ENCODE measurements at regions not wholly inside any gene's neighbourhood (a gene's known extent, or its start where the extent isn't known, plus 50 kb on each side); places are given as distances from the start of the nearest gene placed in this dataset.

DNA sequence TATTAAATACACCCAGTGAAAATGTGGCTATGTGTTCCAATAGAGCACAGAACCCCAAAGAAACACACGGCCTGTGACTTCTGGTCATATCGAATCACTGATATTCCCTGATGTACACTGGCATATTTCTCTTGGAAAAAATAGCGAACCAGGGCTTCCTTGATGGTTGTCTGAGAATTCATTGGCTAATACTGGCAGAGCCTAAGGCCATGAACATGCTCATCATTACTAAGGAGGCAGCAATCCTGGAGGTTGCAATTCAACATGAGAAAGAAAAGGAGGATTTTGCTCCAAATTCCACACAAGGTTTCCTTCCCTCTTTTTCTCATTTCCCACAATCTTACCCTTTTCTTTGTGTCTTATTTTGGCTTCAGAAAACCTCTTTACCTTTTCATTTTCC, 212.9 kb upstream of the HMGA2 start:
- Histone ChIP-seq H3K4me3 (ENCODE audit: low read length in 2 of 2) (no peak overlapping the region), H3K9me3 (ENCODE audit: control insufficient read depth in 2 of 2, insufficient read depth in 1 of 2, low read length in 1 of 2) (no peaks in the 10 kb centered on the region), H3K27me3 (ENCODE audit: control insufficient read depth in 2 of 2, insufficient read depth in 1 of 2, low read length in 1 of 2) (no peaks in the 10 kb centered on the region), H3K27ac (ENCODE audit: low read depth in 1 of 2, low read length in 1 of 2) (no peak overlapping the region), H3K4me1 (ENCODE audit: control insufficient read depth in 2 of 2, insufficient read depth in 2 of 2, low read length in 2 of 2) (no peaks in the 10 kb centered on the region), H3K36me3 (ENCODE audit: control insufficient read depth in 2 of 2, insufficient read depth in 2 of 2, low read length in 1 of 2) (no peaks in the 10 kb centered on the region)
- 98% methylated on average over 3 of the region's 3 CpGs for WGBS
- no peak for DNase-seq (ENCODE audit: low read depth in 6 of 9, low spot score in 9 of 9)

DNA sequence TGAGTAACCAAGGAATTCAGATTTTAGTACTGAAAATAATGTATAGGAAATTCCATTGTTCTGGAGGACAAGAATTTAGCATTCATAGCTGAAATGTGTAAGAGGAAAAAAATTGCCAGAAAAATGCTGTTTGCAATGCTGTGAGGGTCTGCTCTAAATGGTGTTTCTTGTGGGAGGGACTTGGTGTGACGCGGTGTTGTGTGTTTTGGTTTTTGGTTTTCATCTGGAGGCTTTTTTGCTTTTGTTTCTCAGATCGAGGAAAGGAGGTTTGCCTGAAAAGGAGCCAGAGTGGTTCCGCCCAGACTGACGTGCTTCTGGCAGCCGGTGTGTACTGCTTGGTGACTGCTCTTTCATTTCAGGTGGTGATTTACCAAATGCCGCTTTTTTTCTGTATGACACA, 211.8 kb upstream of the HMGA2 start:
- Histone ChIP-seq H3K27me3 (ENCODE audit: control insufficient read depth in 2 of 2, insufficient read depth in 1 of 2, low read length in 1 of 2) (no peaks in the 10 kb centered on the region), H3K4me1 (ENCODE audit: control insufficient read depth in 2 of 2, insufficient read depth in 2 of 2, low read length in 2 of 2) (no peaks in the 10 kb centered on the region), H3K36me3 (ENCODE audit: control insufficient read depth in 2 of 2, insufficient read depth in 2 of 2, low read length in 1 of 2) (no peaks in the 10 kb centered on the region), H3K27ac (ENCODE audit: low read depth in 1 of 2, low read length in 1 of 2) (no peak overlapping the region), H3K4me3 (ENCODE audit: low read length in 2 of 2) (no peak overlapping the region), H3K9me3 (ENCODE audit: control insufficient read depth in 2 of 2, insufficient read depth in 1 of 2, low read length in 1 of 2) (no peaks in the 10 kb centered on the region)
- 91% methylated on average over 7 of the region's 7 CpGs for WGBS
- DNase-seq (ENCODE audit: low read depth in 6 of 9, low spot score in 9 of 9) = no peak

- no peaks in the 10 kb centered on the region for H3K36me3 ChIP-seq (ENCODE audit: control insufficient read depth in 2 of 2, insufficient read depth in 2 of 2, low read length in 1 of 2)
- no peak overlapping the region for H3K4me3 ChIP-seq (ENCODE audit: low read length in 2 of 2)
- no peaks in the 10 kb centered on the region for H3K9me3 ChIP-seq (ENCODE audit: control insufficient read depth in 2 of 2, insufficient read depth in 1 of 2, low read length in 1 of 2)
- H3K27me3 ChIP-seq (ENCODE audit: control insufficient read depth in 2 of 2, insufficient read depth in 1 of 2, low read length in 1 of 2) = no peaks in the 10 kb centered on the region
- WGBS = 90% methylated on average over 3 of the region's 3 CpGs
- no peak overlapping the region for H3K27ac ChIP-seq (ENCODE audit: low read depth in 1 of 2, low read length in 1 of 2)
- no peak for DNase-seq (ENCODE audit: low read depth in 6 of 9, low spot score in 9 of 9)
- no peaks in the 10 kb centered on the region for H3K4me1 ChIP-seq (ENCODE audit: control insufficient read depth in 2 of 2, insufficient read depth in 2 of 2, low read length in 2 of 2)
Measured at GRCh38 chr12:65613692-65614091, 210.6 kb upstream of the HMGA2 start.

DNA sequence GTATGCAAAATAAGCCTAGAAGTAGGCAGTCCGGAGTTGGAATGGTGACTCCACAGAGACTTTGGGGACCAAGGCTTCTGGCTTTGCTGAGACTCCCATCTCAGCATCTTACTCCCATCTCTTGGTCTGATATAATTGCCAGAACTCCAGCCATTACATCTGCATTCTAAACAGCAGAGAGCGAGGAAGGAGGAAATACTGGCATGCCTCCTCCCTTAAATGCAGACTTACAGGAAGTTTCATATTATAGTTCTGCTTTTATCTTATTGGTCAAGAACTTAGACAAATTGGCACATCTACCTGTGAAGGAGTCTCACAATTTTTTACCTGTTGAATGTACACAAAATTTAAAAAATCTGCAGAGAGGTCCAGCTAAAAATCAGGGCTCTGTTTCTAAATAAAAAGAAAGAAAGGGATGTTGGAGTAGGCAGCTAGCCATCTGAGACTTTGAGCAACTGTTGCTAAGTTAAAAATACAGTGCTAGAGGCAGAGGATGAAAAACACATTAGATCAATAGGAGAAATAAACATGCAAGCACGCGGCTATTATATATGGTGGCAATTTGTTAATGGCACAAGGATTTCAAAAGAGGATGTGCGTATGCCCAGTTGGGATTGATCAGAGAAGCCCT, 209.9 kb upstream of the HMGA2 start:
- H3K36me3 ChIP-seq (ENCODE audit: control insufficient read depth in 2 of 2, insufficient read depth in 2 of 2, low read length in 1 of 2) = no peaks in the 10 kb centered on the region
- DNase-seq (ENCODE audit: low read depth in 6 of 9, low spot score in 9 of 9) = no peak
- H3K27ac ChIP-seq (ENCODE audit: low read depth in 1 of 2, low read length in 1 of 2) = no peak overlapping the region
- no peaks in the 10 kb centered on the region for H3K27me3 ChIP-seq (ENCODE audit: control insufficient read depth in 2 of 2, insufficient read depth in 1 of 2, low read length in 1 of 2)
- no peaks in the 10 kb centered on the region for H3K9me3 ChIP-seq (ENCODE audit: control insufficient read depth in 2 of 2, insufficient read depth in 1 of 2, low read length in 1 of 2)
- whole genome bisulfite sequencing = 96% methylated on average over 5 of the region's 5 CpGs
- H3K4me3 ChIP-seq (ENCODE audit: low read length in 2 of 2) = no peak overlapping the region
- no peaks in the 10 kb centered on the region for H3K4me1 ChIP-seq (ENCODE audit: control insufficient read depth in 2 of 2, insufficient read depth in 2 of 2, low read length in 2 of 2)

DNA sequence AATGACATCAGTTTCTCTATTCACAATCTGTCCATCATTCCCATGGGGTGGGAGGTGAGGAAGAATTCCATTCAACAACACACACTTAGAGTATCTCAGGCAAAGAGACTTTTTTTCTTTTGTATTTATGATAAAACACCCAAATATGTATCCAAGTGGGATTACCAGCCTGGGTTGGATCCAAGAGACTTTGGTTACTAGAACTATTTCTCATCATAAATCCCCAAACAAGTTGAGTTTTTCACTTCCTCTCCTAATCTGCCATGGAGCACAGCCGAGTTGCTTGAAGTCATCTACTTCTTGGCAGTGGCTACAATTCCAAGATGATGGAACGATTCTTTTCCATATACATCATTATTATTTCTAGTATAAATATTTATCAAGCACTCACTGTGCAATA, 209.2 kb upstream of the HMGA2 start:
- H3K36me3 ChIP-seq (ENCODE audit: control insufficient read depth in 2 of 2, insufficient read depth in 2 of 2, low read length in 1 of 2) = no peaks in the 10 kb centered on the region
- no peak for DNase-seq (ENCODE audit: low read depth in 6 of 9, low spot score in 9 of 9)
- 91% methylated on average over 2 of the region's 2 CpGs for WGBS
- H3K27ac ChIP-seq (ENCODE audit: low read depth in 1 of 2, low read length in 1 of 2) = no peak overlapping the region
- no peaks in the 10 kb centered on the region for H3K9me3 ChIP-seq (ENCODE audit: control insufficient read depth in 2 of 2, insufficient read depth in 1 of 2, low read length in 1 of 2)
- H3K27me3 ChIP-seq (ENCODE audit: control insufficient read depth in 2 of 2, insufficient read depth in 1 of 2, low read length in 1 of 2) = no peaks in the 10 kb centered on the region
- H3K4me3 ChIP-seq (ENCODE audit: low read length in 2 of 2) = no peak overlapping the region
- no peaks in the 10 kb centered on the region for H3K4me1 ChIP-seq (ENCODE audit: control insufficient read depth in 2 of 2, insufficient read depth in 2 of 2, low read length in 2 of 2)

DNA sequence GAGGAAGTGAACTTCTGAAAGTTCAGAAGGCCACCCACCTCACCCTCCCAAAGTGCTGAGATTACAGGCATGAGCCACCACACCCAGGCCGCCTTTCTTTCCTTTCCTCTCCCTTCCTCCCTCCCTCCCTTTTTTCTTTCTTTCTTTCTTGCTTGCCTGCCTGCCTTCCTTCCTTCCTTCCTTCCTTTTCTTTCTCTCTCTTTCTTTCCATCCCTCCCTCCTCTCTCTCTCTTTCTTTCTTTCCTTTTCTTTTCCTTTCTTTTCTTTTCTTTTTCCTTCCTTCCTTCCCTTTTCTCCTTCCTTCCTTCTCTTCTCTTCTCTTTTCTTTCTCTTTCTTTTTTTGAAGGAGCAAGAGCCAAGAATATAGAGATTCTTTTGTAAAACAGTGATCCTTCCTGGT, 208.3 kb upstream of the HMGA2 start:
- H3K27me3 ChIP-seq (ENCODE audit: control insufficient read depth in 2 of 2, insufficient read depth in 1 of 2, low read length in 1 of 2) = no peaks in the 10 kb centered on the region
- 100% methylated on average over 1 of the region's 1 CpG for WGBS
- no peak for DNase-seq (ENCODE audit: low read depth in 6 of 9, low spot score in 9 of 9)
- no peaks in the 10 kb centered on the region for H3K36me3 ChIP-seq (ENCODE audit: control insufficient read depth in 2 of 2, insufficient read depth in 2 of 2, low read length in 1 of 2)
- no peak overlapping the region for H3K27ac ChIP-seq (ENCODE audit: low read depth in 1 of 2, low read length in 1 of 2)
- no peak overlapping the region for H3K4me3 ChIP-seq (ENCODE audit: low read length in 2 of 2)
- no peaks in the 10 kb centered on the region for H3K9me3 ChIP-seq (ENCODE audit: control insufficient read depth in 2 of 2, insufficient read depth in 1 of 2, low read length in 1 of 2)
- no peaks in the 10 kb centered on the region for H3K4me1 ChIP-seq (ENCODE audit: control insufficient read depth in 2 of 2, insufficient read depth in 2 of 2, low read length in 2 of 2)

DNA sequence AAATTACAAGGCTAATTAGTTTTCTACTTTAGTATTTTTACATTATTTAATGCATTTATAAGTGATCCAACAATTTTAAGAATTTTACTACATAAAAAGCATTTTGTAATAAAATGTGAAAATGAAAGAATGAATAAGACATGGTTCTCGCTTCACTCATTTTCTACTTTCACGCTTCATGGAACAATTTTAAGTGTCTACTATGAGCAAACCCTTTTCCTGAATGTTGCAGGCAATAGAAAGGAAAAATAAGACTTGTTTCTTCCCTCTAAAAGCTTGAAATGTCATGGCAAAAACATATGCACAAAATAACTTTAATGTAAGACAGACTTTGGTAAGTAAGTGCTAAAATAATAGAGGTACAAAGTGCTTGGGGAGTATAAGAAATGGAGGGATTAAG, 205.7 kb upstream of the HMGA2 start:
- no peaks in the 10 kb centered on the region for H3K4me1 ChIP-seq (ENCODE audit: control insufficient read depth in 2 of 2, insufficient read depth in 2 of 2, low read length in 2 of 2)
- no peaks in the 10 kb centered on the region for H3K9me3 ChIP-seq (ENCODE audit: control insufficient read depth in 2 of 2, insufficient read depth in 1 of 2, low read length in 1 of 2)
- H3K27ac ChIP-seq (ENCODE audit: low read depth in 1 of 2, low read length in 1 of 2) = no peak overlapping the region
- no peak overlapping the region for H3K4me3 ChIP-seq (ENCODE audit: low read length in 2 of 2)
- H3K36me3 ChIP-seq (ENCODE audit: control insufficient read depth in 2 of 2, insufficient read depth in 2 of 2, low read length in 1 of 2) = no peaks in the 10 kb centered on the region
- no peaks in the 10 kb centered on the region for H3K27me3 ChIP-seq (ENCODE audit: control insufficient read depth in 2 of 2, insufficient read depth in 1 of 2, low read length in 1 of 2)
- WGBS = 97% methylated on average over 2 of the region's 2 CpGs
- DNase-seq (ENCODE audit: low read depth in 6 of 9, low spot score in 9 of 9) = no peak

DNA sequence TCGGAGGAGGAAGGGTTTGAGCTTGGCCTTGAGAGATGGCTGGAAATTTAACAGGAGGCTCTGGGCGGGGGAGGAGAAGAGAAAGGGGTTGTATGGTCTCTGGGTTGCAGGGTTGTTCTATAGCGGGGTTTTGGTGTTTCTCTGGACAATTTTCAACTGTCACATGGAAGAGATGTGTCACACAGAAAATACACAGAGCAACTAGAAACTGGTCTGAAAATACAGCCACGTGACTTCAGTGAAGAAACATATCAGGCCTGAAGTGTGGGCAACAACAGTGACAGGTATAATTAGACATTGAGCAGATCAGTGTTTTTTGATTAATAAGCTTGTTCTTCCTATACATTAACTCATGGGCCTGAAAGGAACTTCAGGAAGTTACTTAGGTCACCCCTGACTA, 205.3 kb upstream of the HMGA2 start:
- no peaks in the 10 kb centered on the region for H3K36me3 ChIP-seq (ENCODE audit: control insufficient read depth in 2 of 2, insufficient read depth in 2 of 2, low read length in 1 of 2)
- 93% methylated on average over 4 of the region's 4 CpGs for WGBS
- H3K27ac ChIP-seq (ENCODE audit: low read depth in 1 of 2, low read length in 1 of 2) = no peak overlapping the region
- H3K9me3 ChIP-seq (ENCODE audit: control insufficient read depth in 2 of 2, insufficient read depth in 1 of 2, low read length in 1 of 2) = no peaks in the 10 kb centered on the region
- no peaks in the 10 kb centered on the region for H3K27me3 ChIP-seq (ENCODE audit: control insufficient read depth in 2 of 2, insufficient read depth in 1 of 2, low read length in 1 of 2)
- no peaks in the 10 kb centered on the region for H3K4me1 ChIP-seq (ENCODE audit: control insufficient read depth in 2 of 2, insufficient read depth in 2 of 2, low read length in 2 of 2)
- no peak overlapping the region for H3K4me3 ChIP-seq (ENCODE audit: low read length in 2 of 2)
- DNase-seq (ENCODE audit: low read depth in 6 of 9, low spot score in 9 of 9) = no peak

- Histone ChIP-seq H3K27me3 (ENCODE audit: control insufficient read depth in 2 of 2, insufficient read depth in 1 of 2, low read length in 1 of 2) (no peaks in the 10 kb centered on the region), H3K9me3 (ENCODE audit: control insufficient read depth in 2 of 2, insufficient read depth in 1 of 2, low read length in 1 of 2) (no peaks in the 10 kb centered on the region), H3K4me3 (ENCODE audit: low read length in 2 of 2) (no peak overlapping the region), H3K4me1 (ENCODE audit: control insufficient read depth in 2 of 2, insufficient read depth in 2 of 2, low read length in 2 of 2) (no peaks in the 10 kb centered on the region), H3K27ac (ENCODE audit: low read depth in 1 of 2, low read length in 1 of 2) (no peak overlapping the region), H3K36me3 (ENCODE audit: control insufficient read depth in 2 of 2, insufficient read depth in 2 of 2, low read length in 1 of 2) (no peaks in the 10 kb centered on the region)
- no peak for DNase-seq (ENCODE audit: low read depth in 6 of 9, low spot score in 9 of 9)
- 95% methylated on average over 1 of the region's 1 CpG for WGBS
Measured at GRCh38 chr12:65620046-65620445, 204.2 kb upstream of the HMGA2 start.

- Histone ChIP-seq H3K27me3 (ENCODE audit: control insufficient read depth in 2 of 2, insufficient read depth in 1 of 2, low read length in 1 of 2) (no peaks in the 10 kb centered on the region), H3K36me3 (ENCODE audit: control insufficient read depth in 2 of 2, insufficient read depth in 2 of 2, low read length in 1 of 2) (no peaks in the 10 kb centered on the region), H3K4me3 (ENCODE audit: low read length in 2 of 2) (no peak overlapping the region), H3K9me3 (ENCODE audit: control insufficient read depth in 2 of 2, insufficient read depth in 1 of 2, low read length in 1 of 2) (no peaks in the 10 kb centered on the region), H3K27ac (ENCODE audit: low read depth in 1 of 2, low read length in 1 of 2) (no peak overlapping the region), H3K4me1 (ENCODE audit: control insufficient read depth in 2 of 2, insufficient read depth in 2 of 2, low read length in 2 of 2) (no peaks in the 10 kb centered on the region)
- 96% methylated on average over 6 of the region's 6 CpGs for WGBS
- no peak for DNase-seq (ENCODE audit: low read depth in 6 of 9, low spot score in 9 of 9)
Measured at GRCh38 chr12:65622056-65622455, 202.2 kb upstream of the HMGA2 start.

Data from thymus (tissue), 11 donors.